ENCODE measurements at regions not wholly inside any gene's neighbourhood (a gene's known extent, or its start where the extent isn't known, plus 50 kb on each side); places are given as distances from the start of the nearest gene placed in this dataset.

GRCh38 chr2:65536596-65536995 is 104.2 kb upstream of the SPRED2 start:
- TF ChIP-seq CTCF (IDR thresholded peaks at IDR 0.05; ENCODE audit: low read depth, low read length) (no peak), POLR2A (IDR thresholded peaks at IDR 0.05; ENCODE audit: extremely low read depth, insufficient read length) (no peak)

Data from NB4 (cell line).